Endothelial cell of umbilical vein (primary cell): ENCODE measurements at regions not wholly inside any gene's neighbourhood (a gene's known extent, or its start where the extent isn't known, plus 50 kb on each side); places are given as distances from the start of the nearest gene placed in this dataset.

Source experiments
- BruUV-seq: library from RNA; stranded (reverse); fragments of 400-500 nt; replicated peaks from 2 replicates; lab custom pipeline; 2021; lab: Mats Ljungman, UMichigan
- CTCF ChIA-PET: fragments of 300-600, 350-600 bp; sonication (Branson Sonifier 250); formaldehyde crosslinking; loops from one replicate; lab custom pipeline; 2021; ENCODE audit warnings: antibody characterized with exemption, inconsistent platforms; lab: Charles Lee
- POLR2A ChIA-PET: fragments of 300-600, 350-600 bp; sonication (Branson Sonifier 250); formaldehyde crosslinking; loops from one replicate; lab custom pipeline; 2021; ENCODE audit warnings: antibody characterized with exemption, inconsistent platforms; lab: Charles Lee
- DNase-seq: peaks from one replicate; pipeline ENCODE4 v3.0.0-alpha.2; 2011; ENCODE audit warnings: low read depth, low spot score
- FAIRE-seq: peaks from 2 replicates; lab custom pipeline; 2011; peaks lifted over from hg19 to GRCh38; lab: Jason Lieb, UNC
- H2AFZ ChIP-seq: 2 replicates; pipeline ENCODE4 v1.6.0; 2012; ENCODE audit warnings: low read depth, low read length, control low read depth, inconsistent platforms
- H3K27ac ChIP-seq: 2 replicates; pipeline ENCODE4 v1.5.1; 2011; ENCODE audit warnings: low read depth, mild to moderate bottlenecking, control low read depth, low read length, moderate library complexity; ENCODE audit not compliant: insufficient read depth
- H3K27me3 ChIP-seq, 2 experiments: 2 replicates each; pipeline versions ENCODE4 v1.6.0 to v1.6.1; 2011; ENCODE audit warnings: low read length in 2 of 2, mixed read lengths in 1 of 2; ENCODE audit not compliant: control insufficient read depth in 2 of 2, insufficient read depth in 2 of 2
- H3K36me3 ChIP-seq, 2 experiments: 2 replicates in 1 of 2; 3 replicates in 1 of 2; pipeline ENCODE4 v1.5.1; 2011; ENCODE audit warnings: low read length in 2 of 2, mild to moderate bottlenecking in 1 of 2, moderate library complexity in 1 of 2; ENCODE audit not compliant: control insufficient read depth in 2 of 2, insufficient read depth in 2 of 2; ENCODE audit errors: extremely low read depth in 1 of 2
- H3K4me1 ChIP-seq: 3 replicates; pipeline ENCODE4 v1.5.1; 2011; ENCODE audit warnings: mild to moderate bottlenecking, low read length; ENCODE audit not compliant: control insufficient read depth, insufficient read depth; ENCODE audit errors: extremely low read depth
- H3K4me2 ChIP-seq: 2 replicates; pipeline ENCODE4 v1.6.1; 2011; ENCODE audit warnings: low read length, control low read depth, mixed read lengths; ENCODE audit not compliant: insufficient read depth
- H3K4me3 ChIP-seq, 3 experiments: fragments of 200-600 bp in 1 of 3; sonication (generic), shearing (Covaris generic) in 1 of 3; replicated peaks in 1 of 3; 2 replicates each; pipeline ENCODE4 v1.5.1; 2011 to 2016; ENCODE audit warnings: control low read depth in 3 of 3, low read length in 3 of 3, mild to moderate bottlenecking in 2 of 3, inconsistent platforms in 1 of 3, low read depth in 1 of 3, moderate library complexity in 1 of 3; ENCODE audit not compliant: insufficient read depth in 1 of 3
- H3K79me2 ChIP-seq: 2 replicates; pipeline ENCODE4 v1.6.0; 2012; ENCODE audit warnings: low read length, inconsistent platforms; ENCODE audit not compliant: control insufficient read depth, insufficient read depth
- H3K9ac ChIP-seq: replicated peaks from 2 replicates; pipeline ENCODE3; 2011; ENCODE audit warnings: low read length, control low read depth; ENCODE audit not compliant: insufficient read depth; ENCODE audit errors: extremely low read depth
- H3K9me1 ChIP-seq: replicated peaks from 3 replicates; pipeline ENCODE4 v1.6.0; 2011; ENCODE audit warnings: mild to moderate bottlenecking, low read length; ENCODE audit not compliant: control insufficient read depth, insufficient read depth; ENCODE audit errors: extremely low read depth
- H3K9me3 ChIP-seq: replicated peaks from 2 replicates; pipeline ENCODE4 v1.5.1; 2012; ENCODE audit warnings: low read length, inconsistent platforms; ENCODE audit not compliant: control insufficient read depth, insufficient read depth
- H4K20me1 ChIP-seq: replicated peaks from 2 replicates; pipeline ENCODE3; 2011; ENCODE audit warnings: mild to moderate bottlenecking, low read length; ENCODE audit not compliant: control insufficient read depth, insufficient read depth; ENCODE audit errors: extremely low read depth
- EZH2 ChIP-seq: IDR thresholded peaks from 2 replicates; pipeline ENCODE4 v1.6.1; 2012; ENCODE audit warnings: borderline replicate concordance, low read depth, mild to moderate bottlenecking, moderate library complexity, low read length, inconsistent platforms; ENCODE audit not compliant: severe bottlenecking
- FOS ChIP-seq: IDR thresholded peaks from 2 replicates; pipeline ENCODE4 v1.6.1; 2011; ENCODE audit warnings: mild to moderate bottlenecking, low read length, moderate library complexity, borderline replicate concordance; ENCODE audit not compliant: insufficient read depth
- GATA2 ChIP-seq: IDR thresholded peaks from 2 replicates; pipeline ENCODE4 v1.7.0; 2011; ENCODE audit warnings: low read depth, mild to moderate bottlenecking, moderate library complexity, mixed read lengths, low read length; ENCODE audit not compliant: insufficient read length, insufficient read depth
- JUN ChIP-seq: IDR thresholded peaks from 2 replicates; pipeline ENCODE4 v1.6.1; 2011; ENCODE audit warnings: borderline replicate concordance, low read depth; ENCODE audit not compliant: insufficient read length, insufficient read depth
- MYC ChIP-seq: IDR thresholded peaks from one replicate; pipeline ENCODE4 v1.6.1; 2011; ENCODE audit warnings: mild to moderate bottlenecking, low read depth, low read length
- POLR2A ChIP-seq: IDR thresholded peaks from 2 replicates; pipeline ENCODE4 v1.6.1; 2012; ENCODE audit warnings: low read depth, mild to moderate bottlenecking, control low read depth, low read length
- POLR2AphosphoS5 ChIP-seq: IDR thresholded peaks from 2 replicates; pipeline ENCODE4 v1.6.1; 2012; ENCODE audit warnings: low read depth, mild to moderate bottlenecking, control low read depth, low read length, moderate library complexity; ENCODE audit not compliant: insufficient read depth
- dilution Hi-C: fragments of 300-500 bp; cut with MboI; formaldehyde crosslinking; loops from one replicate; pipeline ENCODE4 v1.15.0; 2019; ENCODE audit warnings: low sequenced_read_pairs; ENCODE audit not compliant: extremely low pct_ligation_motif_present
- intact Hi-C: fragments of 100-400 bp; cut with micrococcal nuclease; formaldehyde crosslinking; loops from one replicate; pipeline ENCODE4 v1.10.0; 2022
- TF ChIP-seq, protein P1 (sequence below): IDR thresholded peaks from 2 replicates; pipeline ENCODE4 v1.6.1; 2011; ENCODE audit not compliant: insufficient read depth, insufficient read length
- TF ChIP-seq, protein P2 (sequence below), 2 donors: IDR thresholded peaks; 1 replicate in 1 of 2; 2 replicates in 1 of 2; pipeline ENCODE4 v1.5.1; 2011; ENCODE audit warnings: low read length in 2 of 2, mild to moderate bottlenecking in 2 of 2, moderate library complexity in 2 of 2, control low read depth in 1 of 2, inconsistent platforms in 1 of 2, low read depth in 1 of 2; ENCODE audit not compliant: insufficient read depth in 1 of 2; ENCODE audit errors: extremely low read depth in 1 of 2

DNA sequence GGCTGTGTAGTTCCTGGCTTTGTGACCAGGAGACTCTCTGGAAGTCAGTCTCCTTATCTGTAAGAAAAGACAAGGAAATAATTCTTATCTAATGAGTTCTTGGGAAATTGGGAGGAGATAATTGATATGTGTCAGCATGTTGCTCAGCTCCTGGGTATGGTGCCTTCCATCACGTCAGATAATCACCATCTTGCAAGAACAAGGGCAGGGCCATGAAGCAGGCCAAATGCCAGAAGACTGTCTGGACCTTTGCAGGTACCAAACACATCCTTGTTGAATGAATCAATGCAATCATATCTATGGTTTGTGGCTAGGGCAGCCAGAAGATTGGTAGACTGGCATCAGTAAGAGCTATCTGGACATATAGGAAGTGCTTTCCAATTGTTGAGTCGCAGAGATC lies 473.5 kb downstream of the TNS1 start:
- TF ChIP-seq POLR2AphosphoS5 (no peak), MYC (no peak), FOS (no peak), EZH2 (no peak)
- TF ChIP-seq, protein P1, sequence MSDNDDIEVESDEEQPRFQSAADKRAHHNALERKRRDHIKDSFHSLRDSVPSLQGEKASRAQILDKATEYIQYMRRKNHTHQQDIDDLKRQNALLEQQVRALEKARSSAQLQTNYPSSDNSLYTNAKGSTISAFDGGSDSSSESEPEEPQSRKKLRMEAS: no peak
- Histone ChIP-seq H3K27me3 (no peaks in the 10 kb centered on the region), H3K79me2 (no peaks in the 10 kb centered on the region), H3K9ac (no peak overlapping the region), H2AFZ (no peak overlapping the region), H3K4me2 (no peak overlapping the region), H3K9me1 (no peaks in the 10 kb centered on the region), H3K36me3 (no peaks in the 10 kb centered on the region), H3K27ac (no peak overlapping the region), H3K4me3 (no peak overlapping the region), H3K9me3 (no peaks in the 10 kb centered on the region), H4K20me1 (no peaks in the 10 kb centered on the region), H3K4me1 (no peaks in the 10 kb centered on the region)
- ChIA-PET CTCF (no interaction called here), POLR2A (no interaction called here)
- intact Hi-C loops (no loop called here), dilution Hi-C loops (no loop called here)
- no peak for DNase-seq
- BruUV-seq: no TSS peak
- FAIRE-seq: no peak

DNA sequence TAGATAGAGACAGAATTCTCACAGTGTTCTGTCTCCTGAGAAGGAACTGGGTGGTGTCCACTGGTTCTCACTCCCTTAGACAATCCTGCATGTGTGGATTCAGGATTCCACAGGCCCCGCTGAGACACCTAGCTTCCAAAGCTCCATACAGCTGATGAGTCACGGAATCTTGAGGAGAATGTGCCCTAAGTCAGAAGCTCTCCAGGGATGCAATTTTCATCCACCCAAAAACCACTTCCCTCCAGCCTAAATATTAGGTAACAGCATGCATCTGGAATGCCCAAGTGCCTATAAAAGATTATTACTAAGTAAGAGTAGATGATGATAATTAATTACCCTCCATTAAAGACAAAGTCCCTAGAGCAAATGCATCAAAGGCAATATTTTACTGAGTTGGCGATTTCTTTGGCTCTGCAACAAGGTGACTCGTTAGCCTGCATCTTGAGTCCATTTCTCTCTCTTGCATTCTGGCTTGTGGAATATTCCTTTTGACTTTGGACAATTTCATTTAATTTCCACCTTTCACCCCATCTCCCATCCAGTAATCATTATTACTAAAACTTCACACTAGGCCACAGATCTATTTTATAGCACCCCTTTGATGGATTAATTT lies 475.1 kb downstream of the TNS1 start:
- Histone ChIP-seq H3K27me3 (no peaks in the 10 kb centered on the region), H3K9me1 (no peaks in the 10 kb centered on the region), H3K79me2 (no peaks in the 10 kb centered on the region), H3K36me3 (no peaks in the 10 kb centered on the region), H3K9ac (no peak overlapping the region), H2AFZ (no peak overlapping the region), H3K4me1 (no peaks in the 10 kb centered on the region), H3K27ac (no peak overlapping the region), H3K4me2 (no peak overlapping the region), H3K4me3 (no peak overlapping the region), H3K9me3 (no peaks in the 10 kb centered on the region), H4K20me1 (no peaks in the 10 kb centered on the region)
- DNase-seq (no peak), FAIRE-seq (no peak)
- ChIA-PET POLR2A (no interaction called here), CTCF (no interaction called here)
- dilution Hi-C loops: no loop called here
- no TSS peak for BruUV-seq
- intact Hi-C loops: no loop called here
- TF ChIP-seq, protein P2, sequence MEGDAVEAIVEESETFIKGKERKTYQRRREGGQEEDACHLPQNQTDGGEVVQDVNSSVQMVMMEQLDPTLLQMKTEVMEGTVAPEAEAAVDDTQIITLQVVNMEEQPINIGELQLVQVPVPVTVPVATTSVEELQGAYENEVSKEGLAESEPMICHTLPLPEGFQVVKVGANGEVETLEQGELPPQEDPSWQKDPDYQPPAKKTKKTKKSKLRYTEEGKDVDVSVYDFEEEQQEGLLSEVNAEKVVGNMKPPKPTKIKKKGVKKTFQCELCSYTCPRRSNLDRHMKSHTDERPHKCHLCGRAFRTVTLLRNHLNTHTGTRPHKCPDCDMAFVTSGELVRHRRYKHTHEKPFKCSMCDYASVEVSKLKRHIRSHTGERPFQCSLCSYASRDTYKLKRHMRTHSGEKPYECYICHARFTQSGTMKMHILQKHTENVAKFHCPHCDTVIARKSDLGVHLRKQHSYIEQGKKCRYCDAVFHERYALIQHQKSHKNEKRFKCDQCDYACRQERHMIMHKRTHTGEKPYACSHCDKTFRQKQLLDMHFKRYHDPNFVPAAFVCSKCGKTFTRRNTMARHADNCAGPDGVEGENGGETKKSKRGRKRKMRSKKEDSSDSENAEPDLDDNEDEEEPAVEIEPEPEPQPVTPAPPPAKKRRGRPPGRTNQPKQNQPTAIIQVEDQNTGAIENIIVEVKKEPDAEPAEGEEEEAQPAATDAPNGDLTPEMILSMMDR (IDR thresholded peaks at IDR 0.05; ENCODE audit: extremely low read depth in 1 of 2, insufficient read depth in 1 of 2, low read depth in 1 of 2, low read length in 2 of 2): no peak
- no peak for TF ChIP-seq GATA2
- TF ChIP-seq MYC: no peak
- no peak for TF ChIP-seq JUN
- no peak for TF ChIP-seq POLR2A
- no peak for TF ChIP-seq POLR2AphosphoS5
- TF ChIP-seq EZH2: no peak
- TF ChIP-seq FOS: no peak
- TF ChIP-seq, protein P1: no peak
